DOHH2 (cell line): ENCODE measurements at regions not wholly inside any gene's neighbourhood (a gene's known extent, or its start where the extent isn't known, plus 50 kb on each side); places are given as distances from the start of the nearest gene placed in this dataset.

Source experiments
- H3F3A ChIP-seq: fragments of 200-600 bp; sonication (generic), shearing (Covaris generic); 2 replicates; pipeline ENCODE4 v1.6.0; 2016; ENCODE audit warnings: antibody characterized with exemption, mild to moderate bottlenecking; ENCODE audit not compliant: control insufficient read depth, insufficient read depth
- H3K27ac ChIP-seq: fragments of 200-600 bp; sonication (generic); 2 replicates; pipeline ENCODE4 v1.5.1; 2014; ENCODE audit warnings: low read depth, mild to moderate bottlenecking, low read length, moderate library complexity
- H3K27me3 ChIP-seq: fragments of 200-600 bp; sonication (generic); 2 replicates; pipeline ENCODE4 v1.6.1; 2014; ENCODE audit warnings: mild to moderate bottlenecking, low read length, mixed read lengths; ENCODE audit not compliant: control insufficient read depth
- H3K36me3 ChIP-seq: fragments of 200-600 bp; sonication (generic); 2 replicates; pipeline ENCODE4 v1.6.1; 2014; ENCODE audit warnings: mild to moderate bottlenecking, low read length, moderate library complexity, mixed read lengths; ENCODE audit not compliant: control insufficient read depth
- H3K4me1 ChIP-seq: fragments of 200-600 bp; sonication (generic); 2 replicates; pipeline ENCODE4 v1.6.1; 2014; ENCODE audit warnings: mild to moderate bottlenecking, low read length, mixed read lengths; ENCODE audit not compliant: control insufficient read depth
- H3K4me2 ChIP-seq: fragments of 200-600 bp; sonication (generic); 2 replicates; pipeline ENCODE4 v1.6.0; 2014; ENCODE audit warnings: mild to moderate bottlenecking, low read length, moderate library complexity
- H3K4me3 ChIP-seq: fragments of 200-600 bp; sonication (generic); 2 replicates; pipeline ENCODE4 v1.5.1; 2014; ENCODE audit warnings: mild to moderate bottlenecking, low read length, mixed read lengths
- H3K79me2 ChIP-seq: fragments of 200-600 bp; sonication (generic); 2 replicates; pipeline ENCODE4 v1.6.1; 2014; ENCODE audit warnings: mild to moderate bottlenecking, low read length, mixed read lengths; ENCODE audit not compliant: control insufficient read depth
- H3K9me2 ChIP-seq: fragments of 200-600 bp; sonication (generic); replicated peaks from 2 replicates; pipeline ENCODE4 v1.6.1; 2014; ENCODE audit warnings: mild to moderate bottlenecking, low read length, mixed read lengths; ENCODE audit not compliant: control insufficient read depth
- H3K9me3 ChIP-seq: fragments of 200-600 bp; sonication (generic); 2 replicates; pipeline ENCODE4 v1.6.1; 2014; ENCODE audit warnings: antibody characterized with exemption, low read length, mixed read lengths; ENCODE audit not compliant: control insufficient read depth, insufficient read depth
- H4K20me1 ChIP-seq: fragments of 200-600 bp; sonication (generic); 2 replicates; pipeline ENCODE4 v1.6.0; 2014; ENCODE audit warnings: low read depth, mild to moderate bottlenecking, antibody characterized with exemption, low read length, moderate library complexity; ENCODE audit not compliant: control insufficient read depth, insufficient read depth
- CTCF ChIP-seq: fragments of 200-600 bp; sonication (generic); IDR thresholded peaks from one replicate; pipeline ENCODE4 v1.5.1; 2014; ENCODE audit warnings: antibody characterized with exemption, mild to moderate bottlenecking, low read depth, low read length; ENCODE audit not compliant: poor library complexity, severe bottlenecking
- EZH2phosphoT487 ChIP-seq: fragments of 200-600 bp; sonication (generic); IDR thresholded peaks from 2 replicates; pipeline ENCODE4 v1.6.1; 2017; ENCODE audit warnings: borderline replicate concordance, mild to moderate bottlenecking, antibody characterized with exemption, low read length, moderate library complexity, mixed read lengths

DNA sequence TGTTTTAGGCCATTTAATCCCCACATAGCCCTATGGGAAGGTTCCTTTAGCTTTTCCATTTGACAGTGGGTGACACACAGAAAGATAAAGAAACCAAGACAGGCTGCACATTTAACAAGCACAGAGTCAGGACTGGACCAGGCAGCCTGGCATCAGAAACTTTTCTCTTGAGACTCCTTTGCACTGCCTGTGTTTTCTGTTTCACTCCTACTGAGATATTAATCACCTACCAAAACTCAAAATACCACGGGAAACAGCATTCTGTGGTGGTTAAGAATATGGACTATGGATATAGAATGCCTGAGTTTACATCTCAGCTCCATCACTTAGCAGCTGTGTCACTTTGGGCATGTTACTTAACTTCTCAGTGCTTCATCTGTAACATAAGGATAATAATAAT, 73.3 kb downstream of the CTAGE1 start:
- no peak overlapping the region for H3K27ac ChIP-seq
- H3K4me2 ChIP-seq: no peak overlapping the region
- no peaks in the 10 kb centered on the region for H3K9me3 ChIP-seq
- no peaks in the 10 kb centered on the region for H3F3A ChIP-seq
- no peaks in the 10 kb centered on the region for H3K4me1 ChIP-seq
- no peak overlapping the region for H3K4me3 ChIP-seq
- TF ChIP-seq EZH2phosphoT487: no peak
- no peak for TF ChIP-seq CTCF
- H3K9me2 ChIP-seq: no peaks in the 10 kb centered on the region
- no peaks in the 10 kb centered on the region for H3K79me2 ChIP-seq
- H3K36me3 ChIP-seq: no peaks in the 10 kb centered on the region
- no peaks in the 10 kb centered on the region for H4K20me1 ChIP-seq
- peaks cover 7% of the 10 kb centered on the region; the same call in 1 of the 2 replicates for H3K27me3 ChIP-seq

DNA sequence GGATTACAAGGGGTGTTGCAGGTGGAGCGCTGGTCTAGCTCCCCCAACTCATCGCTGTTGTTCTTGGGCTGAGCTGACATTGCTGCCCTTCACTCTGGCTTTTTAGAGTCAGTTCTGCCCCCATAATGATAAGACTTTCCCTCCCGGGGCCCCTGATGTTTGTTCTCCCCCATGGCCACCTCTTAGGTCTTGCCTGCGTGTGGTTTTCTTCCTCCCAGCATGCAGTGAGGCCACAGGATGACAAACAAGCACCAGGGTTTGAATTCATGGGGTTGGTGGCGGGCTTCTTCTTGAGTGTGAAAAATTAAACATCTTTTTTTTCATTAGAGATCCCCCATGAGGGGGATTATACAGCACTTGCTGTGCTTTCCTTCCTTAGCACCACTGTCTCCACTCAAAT, 74.1 kb downstream of the CTAGE1 start:
- H3K36me3 ChIP-seq: no peaks in the 10 kb centered on the region
- H3K27me3 ChIP-seq: peaks cover 7% of the 10 kb centered on the region; the same call in 1 of the 2 replicates
- H4K20me1 ChIP-seq: no peaks in the 10 kb centered on the region
- H3K27ac ChIP-seq: no peak overlapping the region
- TF ChIP-seq EZH2phosphoT487 (no peak), CTCF (no peak)
- H3F3A ChIP-seq: no peaks in the 10 kb centered on the region
- H3K79me2 ChIP-seq: no peaks in the 10 kb centered on the region
- no peak overlapping the region for H3K4me2 ChIP-seq
- H3K4me1 ChIP-seq: no peaks in the 10 kb centered on the region
- H3K9me3 ChIP-seq: no peaks in the 10 kb centered on the region
- H3K4me3 ChIP-seq: no peak overlapping the region
- no peaks in the 10 kb centered on the region for H3K9me2 ChIP-seq

GRCh38 chr18:22342625-22343024, 75.1 kb downstream of the CTAGE1 start:
- no peaks in the 10 kb centered on the region for H4K20me1 ChIP-seq
- TF ChIP-seq CTCF: no peak
- no peak for TF ChIP-seq EZH2phosphoT487
- no peaks in the 10 kb centered on the region for H3K9me3 ChIP-seq
- H3K9me2 ChIP-seq: no peaks in the 10 kb centered on the region
- H3K4me1 ChIP-seq: no peaks in the 10 kb centered on the region
- no peak overlapping the region for H3K4me3 ChIP-seq
- peaks cover 7% of the 10 kb centered on the region; the same call in 1 of the 2 replicates for H3K27me3 ChIP-seq
- no peak overlapping the region for H3K4me2 ChIP-seq
- H3K27ac ChIP-seq: no peak overlapping the region
- H3K36me3 ChIP-seq: no peaks in the 10 kb centered on the region
- no peaks in the 10 kb centered on the region for H3F3A ChIP-seq
- H3K79me2 ChIP-seq: no peaks in the 10 kb centered on the region

- Histone ChIP-seq H3K27me3 (no peaks in the 10 kb centered on the region), H3K4me2 (no peak overlapping the region), H3K36me3 (no peaks in the 10 kb centered on the region), H3F3A (no peaks in the 10 kb centered on the region), H3K9me2 (no peaks in the 10 kb centered on the region), H3K4me3 (no peak overlapping the region), H3K79me2 (no peaks in the 10 kb centered on the region), H3K27ac (no peak overlapping the region), H4K20me1 (no peaks in the 10 kb centered on the region), H3K9me3 (no peaks in the 10 kb centered on the region), H3K4me1 (no peaks in the 10 kb centered on the region)
- no peak for TF ChIP-seq EZH2phosphoT487
Measured at GRCh38 chr18:22340331-22340730, 77.4 kb downstream of the CTAGE1 start.
